ENCODE measurements at regions not wholly inside any gene's neighbourhood (a gene's known extent, or its start where the extent isn't known, plus 50 kb on each side); places are given as distances from the start of the nearest gene placed in this dataset.

- TF ChIP-seq CTCF (IDR thresholded peaks at IDR 0.05) (no peak), POLR2A (IDR thresholded peaks at IDR 0.05; ENCODE audit: low read depth) (no peak)
These were observed 647.3 kb downstream of the BRINP1 start for GRCh38 chr9:118721923-118722322.

All from esophagus muscularis mucosa (tissue), 3 donors.